ENCODE measurements at regions not wholly inside any gene's neighbourhood (a gene's known extent, or its start where the extent isn't known, plus 50 kb on each side); places are given as distances from the start of the nearest gene placed in this dataset.

DNA sequence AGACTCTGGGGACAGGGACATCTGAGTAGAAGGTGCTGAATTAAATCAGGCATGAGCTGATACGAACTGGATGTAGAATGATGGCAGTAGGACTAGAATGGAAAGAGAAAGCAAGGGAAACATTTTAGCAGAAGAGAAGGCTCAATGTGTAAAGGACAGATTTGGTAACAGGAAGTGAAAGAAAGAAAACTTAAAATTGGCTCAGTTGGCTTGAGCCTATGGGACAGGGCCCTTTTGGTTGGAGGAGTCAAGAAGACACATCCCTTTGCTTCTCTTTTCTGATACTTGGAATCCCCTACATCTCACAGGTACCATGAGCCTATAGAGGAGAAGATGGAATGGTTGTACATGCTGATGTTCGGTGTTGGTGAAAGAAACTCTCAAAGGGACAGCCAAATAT, 300.6 kb upstream of the PLXNA2 start:
- DNase-seq = no peak
- no peaks in the 10 kb centered on the region for H3K4me1 Mint-ChIP-seq (ENCODE audit: low read depth)
- TF ChIP-seq, protein P1, sequence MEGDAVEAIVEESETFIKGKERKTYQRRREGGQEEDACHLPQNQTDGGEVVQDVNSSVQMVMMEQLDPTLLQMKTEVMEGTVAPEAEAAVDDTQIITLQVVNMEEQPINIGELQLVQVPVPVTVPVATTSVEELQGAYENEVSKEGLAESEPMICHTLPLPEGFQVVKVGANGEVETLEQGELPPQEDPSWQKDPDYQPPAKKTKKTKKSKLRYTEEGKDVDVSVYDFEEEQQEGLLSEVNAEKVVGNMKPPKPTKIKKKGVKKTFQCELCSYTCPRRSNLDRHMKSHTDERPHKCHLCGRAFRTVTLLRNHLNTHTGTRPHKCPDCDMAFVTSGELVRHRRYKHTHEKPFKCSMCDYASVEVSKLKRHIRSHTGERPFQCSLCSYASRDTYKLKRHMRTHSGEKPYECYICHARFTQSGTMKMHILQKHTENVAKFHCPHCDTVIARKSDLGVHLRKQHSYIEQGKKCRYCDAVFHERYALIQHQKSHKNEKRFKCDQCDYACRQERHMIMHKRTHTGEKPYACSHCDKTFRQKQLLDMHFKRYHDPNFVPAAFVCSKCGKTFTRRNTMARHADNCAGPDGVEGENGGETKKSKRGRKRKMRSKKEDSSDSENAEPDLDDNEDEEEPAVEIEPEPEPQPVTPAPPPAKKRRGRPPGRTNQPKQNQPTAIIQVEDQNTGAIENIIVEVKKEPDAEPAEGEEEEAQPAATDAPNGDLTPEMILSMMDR (IDR thresholded peaks at IDR 0.05) = no peak
- ChIA-PET POLR2A (no interaction called here), CTCF (no interaction called here)
- no peaks in the 10 kb centered on the region for H3K9me3 Mint-ChIP-seq
- peaks cover 8% of the 10 kb centered on the region for H3K27me3 Mint-ChIP-seq
- no peaks in the 10 kb centered on the region for H3K36me3 Mint-ChIP-seq (ENCODE audit: low read depth)
- no peak overlapping the region for H3K4me3 Mint-ChIP-seq
- intact Hi-C loops (cut with micrococcal nuclease) = no loop called here
- ATAC-seq = no peak
- no peak overlapping the region for H3K27ac Mint-ChIP-seq

DNA sequence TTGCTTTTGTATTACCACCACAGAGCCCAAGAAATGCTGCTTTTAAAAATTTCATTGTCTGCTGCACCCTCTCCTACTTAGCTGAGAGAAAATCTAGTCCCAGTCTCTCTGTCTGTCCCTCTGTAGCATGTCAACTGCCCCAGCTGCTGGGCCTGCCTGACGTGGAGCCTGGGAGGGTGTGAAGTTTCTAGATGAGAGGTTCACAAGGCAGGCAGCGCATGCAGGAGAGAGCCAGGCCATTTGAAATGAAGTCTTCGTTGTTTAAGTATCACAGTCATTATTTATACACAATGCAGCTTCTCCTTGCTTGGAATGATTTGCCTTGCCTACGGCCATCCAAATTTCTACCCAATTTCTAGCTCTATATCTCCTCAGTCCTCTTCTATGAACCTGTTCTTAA, 306.8 kb upstream of the PLXNA2 start:
- H3K27ac Mint-ChIP-seq = no peak overlapping the region
- H3K9me3 Mint-ChIP-seq = no peaks in the 10 kb centered on the region
- ChIA-PET CTCF (no interaction called here), POLR2A (no interaction called here)
- H3K27me3 Mint-ChIP-seq = peaks cover 13% of the 10 kb centered on the region
- TF ChIP-seq, protein P1 (IDR thresholded peaks at IDR 0.05) = no peak
- H3K4me3 Mint-ChIP-seq = no peak overlapping the region
- no peak for ATAC-seq
- intact Hi-C loops (cut with micrococcal nuclease) = no loop called here
- no peak for DNase-seq
- no peaks in the 10 kb centered on the region for H3K4me1 Mint-ChIP-seq (ENCODE audit: low read depth)
- H3K36me3 Mint-ChIP-seq (ENCODE audit: low read depth) = no peaks in the 10 kb centered on the region

DNA sequence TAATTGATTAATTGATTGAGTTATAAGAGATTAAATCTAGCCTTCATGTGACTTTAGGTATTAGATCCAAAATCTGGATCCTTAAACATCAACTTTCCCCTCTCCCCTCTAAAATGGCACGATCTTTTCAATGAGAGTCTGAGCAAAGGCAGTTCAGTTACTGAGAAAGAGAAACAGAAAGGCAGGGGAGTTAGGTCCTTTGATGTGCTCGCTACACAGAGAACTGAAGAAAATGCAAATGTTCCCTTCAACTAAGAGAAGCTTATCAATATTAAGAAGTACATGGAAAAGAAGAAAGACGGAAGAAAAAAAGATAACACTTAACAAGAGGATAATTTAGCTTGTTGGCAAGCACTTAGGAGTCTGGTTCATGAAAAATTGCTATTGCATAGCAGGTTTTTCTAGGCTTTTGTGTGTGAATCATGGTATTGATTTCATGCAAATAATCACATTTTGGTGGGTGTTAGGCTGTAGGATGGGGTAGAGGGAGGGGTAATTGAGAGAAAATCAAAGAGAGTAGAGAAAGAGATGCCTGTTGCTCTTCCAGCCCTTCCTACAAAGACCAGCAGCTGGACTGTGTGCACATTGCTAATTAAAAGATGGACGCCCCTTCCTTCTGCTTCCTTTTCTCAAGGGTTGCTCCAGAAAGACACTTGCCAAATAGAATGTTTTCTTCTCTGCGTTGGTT, 307.6 kb upstream of the PLXNA2 start:
- TF ChIP-seq, protein P1 (IDR thresholded peaks at IDR 0.05) = no peak
- no peaks in the 10 kb centered on the region for H3K4me1 Mint-ChIP-seq (ENCODE audit: low read depth)
- H3K27ac Mint-ChIP-seq = no peak overlapping the region
- H3K27me3 Mint-ChIP-seq = peaks cover 10% of the 10 kb centered on the region
- no peaks in the 10 kb centered on the region for H3K9me3 Mint-ChIP-seq
- no peak for ATAC-seq
- CTCF ChIA-PET = no interaction called here
- H3K36me3 Mint-ChIP-seq (ENCODE audit: low read depth) = no peaks in the 10 kb centered on the region
- DNase-seq = no peak
- POLR2A ChIA-PET = no interaction called here
- H3K4me3 Mint-ChIP-seq = no peak overlapping the region
- intact Hi-C loops (cut with micrococcal nuclease) = no loop called here

DNA sequence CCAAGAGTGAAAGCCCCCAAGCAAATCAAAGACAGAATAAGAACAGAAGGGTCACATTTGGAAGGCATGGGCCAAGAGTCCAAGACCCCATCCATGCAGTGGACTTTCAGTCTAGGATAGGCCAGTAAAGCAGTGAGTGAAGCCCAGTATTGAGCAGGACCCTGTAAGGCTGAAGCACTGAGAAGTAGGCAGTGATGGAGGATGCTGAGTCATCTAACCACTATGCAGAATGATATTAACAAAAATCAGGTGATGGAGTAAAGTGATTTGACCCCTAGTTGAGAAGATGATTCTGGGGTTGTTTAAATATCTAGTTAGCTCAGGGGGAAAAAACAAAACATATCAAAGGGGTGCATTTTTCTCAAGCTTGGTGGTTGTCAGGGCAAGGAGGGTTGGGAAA, 308.7 kb upstream of the PLXNA2 start:
- CTCF ChIA-PET = no interaction called here
- H3K27me3 Mint-ChIP-seq = peaks cover 9% of the 10 kb centered on the region
- DNase-seq (no peak), ATAC-seq (no peak)
- no peak overlapping the region for H3K27ac Mint-ChIP-seq
- TF ChIP-seq, protein P1 (IDR thresholded peaks at IDR 0.05) = no peak
- no peaks in the 10 kb centered on the region for H3K9me3 Mint-ChIP-seq
- no peak overlapping the region for H3K4me3 Mint-ChIP-seq
- H3K4me1 Mint-ChIP-seq (ENCODE audit: low read depth) = no peaks in the 10 kb centered on the region
- H3K36me3 Mint-ChIP-seq (ENCODE audit: low read depth) = no peaks in the 10 kb centered on the region
- intact Hi-C loops (cut with micrococcal nuclease) = no loop called here
- POLR2A ChIA-PET = no interaction called here

DNA sequence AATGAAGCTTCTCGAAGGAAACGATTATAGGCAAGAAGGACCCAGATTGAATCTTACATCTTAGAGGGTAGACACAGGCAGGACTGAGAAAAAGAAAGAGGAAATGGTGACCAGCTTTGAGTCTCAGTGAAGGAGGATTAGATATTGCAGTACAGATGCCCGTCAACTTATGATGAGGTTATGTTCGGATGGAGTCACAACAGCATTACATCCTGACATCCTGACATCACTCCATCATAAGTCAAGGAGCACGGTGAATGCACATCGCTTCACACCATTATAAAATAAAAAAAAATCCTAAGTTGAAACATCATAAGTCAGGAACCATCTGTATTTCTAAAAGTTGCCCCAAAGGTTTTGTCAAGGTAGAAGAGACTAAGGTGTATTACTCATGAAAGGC, 312.3 kb upstream of the PLXNA2 start:
- Mint-ChIP-seq H3K27ac (no peak overlapping the region), H3K9me3 (no peaks in the 10 kb centered on the region), H3K36me3 (ENCODE audit: low read depth) (no peaks in the 10 kb centered on the region), H3K4me3 (no peak overlapping the region), H3K27me3 (peaks cover 7% of the 10 kb centered on the region), H3K4me1 (ENCODE audit: low read depth) (no peaks in the 10 kb centered on the region)
- ChIA-PET POLR2A (no interaction called here), CTCF (no interaction called here)
- intact Hi-C loops (cut with micrococcal nuclease) = no loop called here
- ATAC-seq (no peak), DNase-seq (no peak)
- TF ChIP-seq, protein P1 (IDR thresholded peaks at IDR 0.05) = no peak
